Right atrium auricular region (tissue), 2 donors: ENCODE measurements at regions not wholly inside any gene's neighbourhood (a gene's known extent, or its start where the extent isn't known, plus 50 kb on each side); places are given as distances from the start of the nearest gene placed in this dataset.
A peak's percentile ranks its signal among the peaks of the same experiment; 100 is the strongest.

ENCODE experiments used
- DNase-seq: peaks from one replicate; pipeline ENCODE4 v3.0.0-alpha.2; 2019; ENCODE audit warnings: low spot score
- H3K27ac ChIP-seq, 2 donors: fragments of 200-600 bp; sonication (generic); 1 replicate in 1 of 2; 2 replicates in 1 of 2; pipeline ENCODE4 v1.5.1; 2016 to 2019
- H3K27me3 ChIP-seq, 2 donors: fragments of 200-600 bp; sonication (generic); one replicate each; pipeline versions ENCODE4 v1.5.1 to v1.6.0; 2017 to 2019
- H3K36me3 ChIP-seq: fragments of 200-600 bp; sonication (generic); one replicate; pipeline ENCODE4 v1.5.1; 2016
- H3K4me1 ChIP-seq, 2 donors: fragments of 200-600 bp; sonication (generic); one replicate each; pipeline versions ENCODE4 v1.5.1 to v1.6.0; 2017 to 2019
- H3K4me3 ChIP-seq, 2 donors: fragments of 200-600 bp; sonication (generic); 1 replicate in 1 of 2; 2 replicates in 1 of 2; pipeline ENCODE4 v1.5.1; 2017 to 2019; ENCODE audit warnings: mild to moderate bottlenecking in 1 of 2, moderate library complexity in 1 of 2
- H3K9me3 ChIP-seq, 2 donors: fragments of 200-600 bp; sonication (generic); one replicate each; pipeline ENCODE4 v1.5.1; 2019
- CTCF ChIP-seq, 2 donors: fragments of 200-600 bp; sonication (generic); IDR thresholded peaks; one replicate each; pipeline ENCODE4 v1.5.1; 2019; ENCODE audit warnings: antibody characterized with exemption in 2 of 2

GRCh38 chr3:147669077-147669476 lies 259.9 kb downstream of the ZIC1 start:
- no peak overlapping the region for H3K27ac ChIP-seq
- H3K36me3 ChIP-seq: no peaks in the 10 kb centered on the region
- no peak overlapping the region for H3K4me3 ChIP-seq
- no peaks in the 10 kb centered on the region for H3K27me3 ChIP-seq
- H3K4me1 ChIP-seq: no peaks in the 10 kb centered on the region
- no peak for TF ChIP-seq CTCF (IDR thresholded peaks at IDR 0.05)
- H3K9me3 ChIP-seq: no peaks in the 10 kb centered on the region
- no peak for DNase-seq

DNA sequence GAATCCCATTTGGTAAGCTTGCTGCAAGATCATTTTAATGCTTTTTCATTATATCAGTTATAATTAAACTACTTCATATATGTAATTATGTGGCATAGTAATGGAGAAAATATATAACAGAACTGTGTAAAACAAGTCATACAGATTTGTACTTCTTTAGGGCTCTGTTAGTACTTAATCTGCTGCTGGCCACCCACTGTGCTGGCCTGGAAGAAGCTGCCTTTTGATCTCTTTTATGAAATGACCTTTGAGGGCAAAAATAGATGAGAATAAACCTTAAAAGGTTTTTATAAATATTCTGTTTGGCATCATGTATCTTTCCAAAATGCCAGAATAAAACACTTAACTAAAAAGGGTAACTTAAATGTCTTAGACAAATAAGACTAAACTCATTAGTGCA lies 262.9 kb downstream of the ZIC1 start:
- Histone ChIP-seq H3K27me3 (no peaks in the 10 kb centered on the region), H3K27ac (no peak overlapping the region), H3K9me3 (no peaks in the 10 kb centered on the region), H3K4me3 (no peak overlapping the region), H3K36me3 (no peaks in the 10 kb centered on the region), H3K4me1 (no peaks in the 10 kb centered on the region)
- TF ChIP-seq CTCF (IDR thresholded peaks at IDR 0.05): no peak
- DNase-seq: no peak

DNA sequence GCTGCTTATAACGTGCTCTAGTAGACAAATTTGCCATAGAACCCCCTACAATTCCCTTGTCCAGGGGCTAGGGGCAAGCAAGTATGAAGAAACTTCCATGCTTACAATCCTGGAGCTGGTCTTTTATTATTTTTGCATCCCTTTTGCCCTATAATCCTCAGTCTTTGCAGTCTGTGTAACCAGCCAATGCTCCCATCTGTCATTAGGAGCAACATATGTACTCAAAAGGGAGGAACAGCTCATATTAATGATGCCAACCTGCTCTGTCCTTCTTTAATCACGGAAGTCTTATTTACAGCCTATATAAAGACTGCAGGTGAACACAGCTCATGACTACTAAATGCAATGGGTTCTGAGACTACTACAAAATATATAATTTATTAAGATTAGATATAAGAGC lies 263.3 kb downstream of the ZIC1 start:
- no peak overlapping the region for H3K27ac ChIP-seq
- no peak overlapping the region for H3K4me3 ChIP-seq

GRCh38 chr3:147675761-147676160 lies 266.6 kb downstream of the ZIC1 start:
- Histone ChIP-seq H3K4me3 (no peak overlapping the region), H3K27ac (no peak overlapping the region), H3K4me1 (peaks cover 0 to 3% of the 10 kb centered on the region in 2 donors), H3K36me3 (no peaks in the 10 kb centered on the region), H3K27me3 (no peaks in the 10 kb centered on the region), H3K9me3 (no peaks in the 10 kb centered on the region)
- no peak for DNase-seq
- TF ChIP-seq CTCF (IDR thresholded peaks at IDR 0.05): no peak

More for the DNA sequence above, 263.3 kb downstream of the ZIC1 start:
- Histone ChIP-seq H3K27me3 (no peaks in the 10 kb centered on the region), H3K9me3 (no peaks in the 10 kb centered on the region), H3K4me1 (no peaks in the 10 kb centered on the region), H3K36me3 (no peaks in the 10 kb centered on the region)
- no peak for TF ChIP-seq CTCF (IDR thresholded peaks at IDR 0.05)
- DNase-seq: no peak

GRCh38 chr3:147680837-147681483 lies 271.8 kb downstream of the ZIC1 start:
- DNase-seq: peak; percentile 66
- no peaks in the 10 kb centered on the region for H3K36me3 ChIP-seq
- no peaks in the 10 kb centered on the region for H3K27me3 ChIP-seq
- peak overlapping the region; percentile 66 to 78 for H3K27ac ChIP-seq
- peaks cover 0 to 4% of the 10 kb centered on the region in 2 donors for H3K4me1 ChIP-seq
- TF ChIP-seq CTCF (IDR thresholded peaks at IDR 0.05): no peak
- H3K4me3 ChIP-seq: no peak overlapping the region
- no peaks in the 10 kb centered on the region for H3K9me3 ChIP-seq

DNA sequence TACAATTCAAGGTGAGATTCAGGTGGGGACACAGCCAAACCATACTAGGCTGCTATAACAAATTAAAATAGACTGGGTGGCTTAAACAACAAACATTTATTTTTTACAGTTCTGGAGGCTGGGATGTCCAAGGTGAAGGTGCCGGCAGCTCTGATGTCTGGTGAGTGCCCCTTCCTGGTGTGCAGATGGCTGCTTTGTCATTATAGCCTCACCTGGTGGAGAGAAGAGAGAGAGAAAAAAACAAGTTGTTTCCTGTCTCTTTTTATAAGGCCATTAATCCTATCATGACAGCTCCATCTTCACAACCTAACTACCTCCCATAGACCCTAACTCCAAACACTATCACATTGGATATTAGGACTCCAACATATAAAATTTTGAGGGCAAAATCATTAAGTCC lies 279.7 kb downstream of the ZIC1 start:
- H3K9me3 ChIP-seq: no peaks in the 10 kb centered on the region
- no peaks in the 10 kb centered on the region for H3K27me3 ChIP-seq
- no peak for TF ChIP-seq CTCF (IDR thresholded peaks at IDR 0.05)
- no peaks in the 10 kb centered on the region for H3K4me1 ChIP-seq
- H3K36me3 ChIP-seq: no peaks in the 10 kb centered on the region
- DNase-seq: no peak
- H3K27ac ChIP-seq: no peak overlapping the region
- H3K4me3 ChIP-seq: no peak overlapping the region
